ENCODE measurements at regions not wholly inside any gene's neighbourhood (a gene's known extent, or its start where the extent isn't known, plus 50 kb on each side); places are given as distances from the start of the nearest gene placed in this dataset.

DNA sequence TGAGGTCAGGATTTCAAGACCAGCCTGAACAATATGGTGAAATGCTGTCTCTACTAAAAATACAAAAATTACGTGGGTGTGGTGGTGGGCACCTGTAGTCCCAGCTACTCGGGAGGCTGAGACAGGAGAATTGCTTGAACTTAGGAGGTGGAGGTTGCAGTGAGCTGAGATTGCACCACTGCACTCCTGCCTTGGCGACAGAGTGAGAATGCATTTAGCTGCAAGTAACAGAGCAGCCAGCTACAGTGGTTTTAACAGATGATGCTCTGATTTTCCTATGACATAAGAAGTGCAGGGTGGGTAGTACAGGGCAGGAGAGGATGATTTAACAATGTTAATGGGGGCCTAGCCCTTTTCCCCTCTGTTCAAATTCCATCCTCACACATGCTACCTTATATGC lies 267.9 kb downstream of the RPLP1 start:
- no peak for DNase-seq (ENCODE audit: low spot score)
- Histone ChIP-seq H3K4me3 (no peak overlapping the region), H3K27ac (no peak overlapping the region)
- TF ChIP-seq, protein P1, sequence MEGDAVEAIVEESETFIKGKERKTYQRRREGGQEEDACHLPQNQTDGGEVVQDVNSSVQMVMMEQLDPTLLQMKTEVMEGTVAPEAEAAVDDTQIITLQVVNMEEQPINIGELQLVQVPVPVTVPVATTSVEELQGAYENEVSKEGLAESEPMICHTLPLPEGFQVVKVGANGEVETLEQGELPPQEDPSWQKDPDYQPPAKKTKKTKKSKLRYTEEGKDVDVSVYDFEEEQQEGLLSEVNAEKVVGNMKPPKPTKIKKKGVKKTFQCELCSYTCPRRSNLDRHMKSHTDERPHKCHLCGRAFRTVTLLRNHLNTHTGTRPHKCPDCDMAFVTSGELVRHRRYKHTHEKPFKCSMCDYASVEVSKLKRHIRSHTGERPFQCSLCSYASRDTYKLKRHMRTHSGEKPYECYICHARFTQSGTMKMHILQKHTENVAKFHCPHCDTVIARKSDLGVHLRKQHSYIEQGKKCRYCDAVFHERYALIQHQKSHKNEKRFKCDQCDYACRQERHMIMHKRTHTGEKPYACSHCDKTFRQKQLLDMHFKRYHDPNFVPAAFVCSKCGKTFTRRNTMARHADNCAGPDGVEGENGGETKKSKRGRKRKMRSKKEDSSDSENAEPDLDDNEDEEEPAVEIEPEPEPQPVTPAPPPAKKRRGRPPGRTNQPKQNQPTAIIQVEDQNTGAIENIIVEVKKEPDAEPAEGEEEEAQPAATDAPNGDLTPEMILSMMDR (IDR thresholded peaks at IDR 0.05) = no peak

DNA sequence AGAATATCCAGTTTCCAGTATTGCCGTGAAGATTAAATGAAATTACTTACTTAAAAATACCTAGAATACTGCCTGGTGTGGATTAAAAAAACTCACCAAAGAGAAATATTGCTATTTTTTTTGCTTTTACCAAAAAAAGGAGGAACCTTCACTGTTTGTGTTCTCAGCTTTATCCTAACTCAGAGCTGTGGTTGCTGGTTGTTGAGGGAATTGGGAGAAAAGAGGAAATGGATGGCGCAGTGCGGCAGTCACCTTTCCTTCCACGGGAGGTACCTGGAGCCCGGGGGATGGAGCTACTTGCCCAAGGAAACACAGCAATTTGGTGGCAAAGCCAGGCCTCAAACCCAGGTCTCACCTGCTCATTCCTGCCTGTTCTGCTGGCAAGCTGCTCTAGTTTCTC lies 270.3 kb downstream of the RPLP1 start:
- TF ChIP-seq, protein P1 (IDR thresholded peaks at IDR 0.05) = no peak
- no peak overlapping the region for H3K27ac ChIP-seq
- DNase-seq (ENCODE audit: low spot score) = no peak
- H3K4me3 ChIP-seq = no peak overlapping the region

DNA sequence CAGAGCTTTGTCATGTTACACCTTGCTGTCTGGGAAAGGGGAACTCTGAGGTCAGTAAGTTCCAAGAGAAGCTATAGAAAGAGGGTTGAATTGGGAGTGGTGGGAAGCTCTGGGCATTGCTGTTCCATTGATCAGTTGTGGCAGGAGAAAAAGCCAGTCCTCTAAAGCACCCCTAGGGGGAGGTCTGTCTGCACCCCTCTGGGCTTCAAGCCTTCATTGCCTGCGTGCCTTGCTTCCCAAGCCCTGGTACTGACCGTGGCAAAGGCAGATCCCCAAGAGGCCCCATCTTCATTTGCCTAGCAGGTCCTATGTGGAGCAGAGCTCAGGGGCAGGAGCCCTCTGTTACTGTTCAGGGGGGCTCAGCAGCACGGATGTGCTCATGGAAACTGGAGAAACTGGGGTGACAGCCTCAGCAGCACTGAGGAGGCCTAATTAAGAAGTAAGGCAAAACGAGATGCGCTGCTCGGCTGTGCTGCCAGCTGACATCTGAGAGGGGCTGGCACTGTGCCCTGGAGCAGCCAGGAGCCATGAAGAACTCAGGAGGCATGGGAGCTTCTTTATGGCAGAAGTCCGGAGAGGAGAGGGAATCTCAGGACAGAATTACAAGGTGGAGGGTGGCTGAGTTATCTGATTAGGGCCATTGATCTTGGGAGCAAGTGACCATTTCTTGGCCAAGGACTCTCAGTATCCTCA lies 270.9 kb downstream of the RPLP1 start:
- Histone ChIP-seq H3K4me3 (no peak overlapping the region), H3K27ac (no peak overlapping the region)
- TF ChIP-seq, protein P1 (IDR thresholded peaks at IDR 0.05) = no peak
- no peak for DNase-seq (ENCODE audit: low spot score)

DNA sequence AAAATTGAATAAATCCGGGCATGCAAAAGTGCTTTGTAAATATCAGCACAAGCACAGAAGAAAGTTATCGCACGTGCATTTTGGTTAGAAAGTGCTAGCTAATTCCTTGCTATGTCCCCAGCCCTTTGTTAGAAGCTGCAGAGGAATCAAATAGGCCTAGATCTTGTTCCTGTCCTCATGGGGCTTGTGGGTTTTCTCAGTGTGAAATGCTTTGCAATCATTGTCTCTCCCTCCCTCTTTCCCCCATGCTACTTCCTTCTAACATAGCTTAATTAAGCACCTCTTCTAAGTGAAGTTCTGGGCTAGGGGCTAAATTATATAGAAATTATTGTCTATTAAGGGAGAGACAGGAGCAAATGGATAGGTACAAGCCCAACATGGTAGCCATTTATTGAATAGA lies 271.7 kb downstream of the RPLP1 start:
- no peak for DNase-seq (ENCODE audit: low spot score)
- no peak overlapping the region for H3K4me3 ChIP-seq
- TF ChIP-seq, protein P1 (IDR thresholded peaks at IDR 0.05) = no peak
- no peak overlapping the region for H3K27ac ChIP-seq

DNA sequence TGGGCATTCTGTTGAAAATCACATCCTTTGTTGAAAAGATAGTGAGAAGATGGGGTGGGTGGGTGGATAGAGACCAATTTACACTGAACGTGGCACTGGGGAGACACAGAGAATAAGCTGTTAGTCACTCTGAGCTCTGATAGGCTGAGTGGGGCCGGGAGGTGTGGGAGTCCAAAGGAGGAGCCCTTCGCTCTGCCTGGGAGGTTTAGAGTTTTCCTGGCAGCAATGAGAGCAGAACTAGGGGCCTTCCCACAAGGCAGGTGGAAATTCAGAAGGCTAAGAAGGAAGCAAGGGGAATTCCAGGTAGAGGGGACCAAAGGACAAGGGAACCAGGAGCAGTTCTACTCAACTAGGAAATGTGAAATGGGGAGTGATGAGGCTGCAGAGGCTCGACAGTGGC lies 272.7 kb downstream of the RPLP1 start:
- TF ChIP-seq, protein P1 (IDR thresholded peaks at IDR 0.05) = no peak
- no peak for DNase-seq (ENCODE audit: low spot score)
- H3K4me3 ChIP-seq = no peak overlapping the region
- no peak overlapping the region for H3K27ac ChIP-seq

DNA sequence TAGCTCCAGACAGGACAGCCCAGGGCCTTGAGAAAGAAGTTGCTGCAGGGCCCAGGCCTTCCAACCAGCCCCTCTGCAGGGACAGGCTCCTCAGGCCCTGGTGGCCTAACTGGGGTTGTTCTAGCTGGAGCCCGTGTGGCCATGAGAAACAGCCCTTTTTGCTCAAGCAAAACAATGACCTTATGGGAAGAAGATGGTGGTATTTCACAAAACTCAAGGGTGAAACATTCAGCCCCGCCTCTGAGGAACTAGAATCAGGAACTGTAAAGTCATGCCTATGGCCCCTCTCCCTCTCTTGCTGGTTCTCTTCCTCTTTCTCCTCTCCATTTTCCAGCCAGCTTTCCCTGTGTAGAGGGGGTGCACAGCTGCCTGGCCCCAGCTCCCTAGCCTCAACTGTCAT lies 273.3 kb downstream of the RPLP1 start:
- DNase-seq (ENCODE audit: low spot score) = no peak
- TF ChIP-seq, protein P1 (IDR thresholded peaks at IDR 0.05) = no peak
- Histone ChIP-seq H3K4me3 (no peak overlapping the region), H3K27ac (peak overlapping the region in 1 of 2 donors; percentile 35)

DNA sequence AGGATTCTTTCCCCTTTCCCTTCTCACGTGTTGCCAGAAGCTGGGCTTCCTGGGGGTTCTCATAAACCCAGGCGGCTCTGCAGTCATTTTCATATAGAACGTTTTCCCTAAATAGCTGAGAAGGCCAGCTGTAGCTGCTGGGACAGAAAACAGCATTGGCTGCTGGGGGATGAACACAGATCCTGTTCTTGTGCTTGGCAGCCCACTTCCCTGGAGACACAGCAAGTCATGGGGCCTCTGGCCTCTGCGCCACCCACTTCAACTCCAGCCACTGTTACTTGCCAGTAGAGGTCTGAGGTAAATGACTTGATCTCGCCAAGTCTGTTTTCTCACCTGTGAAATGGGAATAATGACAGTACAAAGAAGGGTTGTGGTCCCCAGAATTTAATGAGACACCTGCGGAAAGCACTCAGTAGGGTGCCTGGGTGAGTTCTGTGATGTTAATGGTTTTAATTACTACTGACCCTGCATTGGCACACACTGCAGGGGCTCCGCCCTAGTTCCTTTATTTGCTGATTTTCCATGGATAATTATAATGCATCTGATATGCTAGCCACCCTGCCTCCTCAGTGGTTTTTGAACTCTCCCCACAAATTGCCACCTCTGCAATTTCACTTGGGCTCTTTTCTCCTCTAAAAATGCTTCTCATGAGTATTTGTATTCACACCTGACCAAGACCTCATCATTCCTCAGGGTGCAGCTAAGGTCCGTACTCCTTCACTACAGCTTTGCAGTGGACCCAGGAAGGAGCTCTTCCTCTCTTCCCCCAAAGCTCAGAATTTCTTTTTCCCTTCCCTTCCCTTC lies 274.7 kb downstream of the RPLP1 start:
- TF ChIP-seq, protein P1 (IDR thresholded peaks at IDR 0.05) = no peak
- no peak overlapping the region for H3K4me3 ChIP-seq
- no peak overlapping the region for H3K27ac ChIP-seq
- DNase-seq (ENCODE audit: low spot score) = no peak
